HFFc6 (cell line): ENCODE measurements at regions not wholly inside any gene's neighbourhood (a gene's known extent, or its start where the extent isn't known, plus 50 kb on each side); places are given as distances from the start of the nearest gene placed in this dataset.

Experiments used
- DNase-seq: peaks from one replicate; pipeline ENCODE4 v3.0.0-alpha.2; 2018
- H3K27ac Mint-ChIP-seq: 2 replicates; pipeline ENCODE4 v1.8.0; 2020; ENCODE audit warnings: mild to moderate bottlenecking, mixed read lengths
- H3K27me3 Mint-ChIP-seq: 2 replicates; pipeline ENCODE4 v1.8.0; 2021; ENCODE audit warnings: mild to moderate bottlenecking, moderate library complexity, mixed read lengths; ENCODE audit not compliant: insufficient read depth
- H3K36me3 Mint-ChIP-seq: 2 replicates; pipeline ENCODE4 v1.8.0; 2021; ENCODE audit warnings: low read depth, mixed read lengths
- H3K4me1 Mint-ChIP-seq: 2 replicates; pipeline ENCODE4 v1.8.0; 2020; ENCODE audit warnings: low read depth, mixed read lengths
- H3K4me3 Mint-ChIP-seq: 2 replicates; pipeline ENCODE4 v1.8.0; 2020; ENCODE audit warnings: mild to moderate bottlenecking, moderate library complexity, mixed read lengths
- H3K9me3 Mint-ChIP-seq: 2 replicates; pipeline ENCODE4 v1.8.0; 2020; ENCODE audit warnings: mild to moderate bottlenecking, mixed read lengths
- CTCF ChIP-seq: fragments of 200-600 bp; sonication (generic); IDR thresholded peaks from 2 replicates; pipeline ENCODE4 v1.5.0; 2021; ENCODE audit warnings: antibody characterized with exemption, mild to moderate bottlenecking

- Mint-ChIP-seq H3K4me1 (no peaks in the 10 kb centered on the region; the same call in 1 of the 2 replicates), H3K27ac (no peak overlapping the region), H3K4me3 (no peak overlapping the region), H3K27me3 (peaks cover 12% of the 10 kb centered on the region), H3K36me3 (no peaks in the 10 kb centered on the region), H3K9me3 (no peaks in the 10 kb centered on the region)
- DNase-seq = no peak
- TF ChIP-seq CTCF = no peak
These were observed 108.6 kb downstream of the NRN1 start for GRCh38 chr6:5898102-5898501.

- Mint-ChIP-seq H3K4me1 (peaks cover 6% of the 10 kb centered on the region), H3K36me3 (no peaks in the 10 kb centered on the region), H3K27me3 (peaks cover 12% of the 10 kb centered on the region), H3K4me3 (no peak overlapping the region), H3K27ac (no peak overlapping the region), H3K9me3 (peaks cover 4% of the 10 kb centered on the region; the same call in 1 of the 2 replicates)
- TF ChIP-seq CTCF = no peak
- no peak for DNase-seq
These were observed 110.1 kb downstream of the NRN1 start for GRCh38 chr6:5896476-5897200.

GRCh38 chr6:5894357-5894756 lies 112.4 kb downstream of the NRN1 start:
- Mint-ChIP-seq H3K4me1 (peaks cover 6% of the 10 kb centered on the region), H3K4me3 (no peak overlapping the region), H3K27ac (no peak overlapping the region), H3K36me3 (no peaks in the 10 kb centered on the region), H3K9me3 (peaks cover 4% of the 10 kb centered on the region; the same call in 1 of the 2 replicates), H3K27me3 (peaks cover 12% of the 10 kb centered on the region)
- no peak for DNase-seq
- TF ChIP-seq CTCF = no peak

GRCh38 chr6:5893295-5893694 lies 113.4 kb downstream of the NRN1 start:
- no peak overlapping the region for H3K4me3 Mint-ChIP-seq
- no peaks in the 10 kb centered on the region for H3K36me3 Mint-ChIP-seq
- H3K27me3 Mint-ChIP-seq = peaks cover 10% of the 10 kb centered on the region
- DNase-seq = no peak
- H3K27ac Mint-ChIP-seq = no peak overlapping the region
- peaks cover 6% of the 10 kb centered on the region for H3K4me1 Mint-ChIP-seq
- H3K9me3 Mint-ChIP-seq = peaks cover 4% of the 10 kb centered on the region; the same call in 1 of the 2 replicates
- no peak for TF ChIP-seq CTCF

- peaks cover 10% of the 10 kb centered on the region for H3K27me3 Mint-ChIP-seq
- H3K4me1 Mint-ChIP-seq = peaks cover 6% of the 10 kb centered on the region
- TF ChIP-seq CTCF = no peak
- H3K9me3 Mint-ChIP-seq = peaks cover 4% of the 10 kb centered on the region; the same call in 1 of the 2 replicates
- H3K27ac Mint-ChIP-seq = no peak overlapping the region
- peak overlapping the region; percentile 88 for H3K4me3 Mint-ChIP-seq
- DNase-seq = no peak
- no peaks in the 10 kb centered on the region for H3K36me3 Mint-ChIP-seq
These were observed 114.1 kb downstream of the NRN1 start for GRCh38 chr6:5892669-5893068.
